H1 (cell line): ENCODE measurements at regions not wholly inside any gene's neighbourhood (a gene's known extent, or its start where the extent isn't known, plus 50 kb on each side); places are given as distances from the start of the nearest gene placed in this dataset.

Experiments
- CTCF ChIA-PET: fragments of 300-600 bp; sonication (Branson Sonifier 250); formaldehyde crosslinking; loops from one replicate; lab custom pipeline; 2021; ENCODE audit not compliant: partially characterized antibody; lab: Charles Lee
- POLR2A ChIA-PET: fragments of 300-600 bp; sonication (Branson Sonifier 250); formaldehyde crosslinking; loops from one replicate; lab custom pipeline; 2021; ENCODE audit warnings: inconsistent platforms; ENCODE audit not compliant: partially characterized antibody; lab: Charles Lee
- DNase-seq, 2 experiments: peaks; one replicate each; pipeline versions ENCODE4 v3.0.0 to v3.0.0-alpha.2; 2010 to 2022; ENCODE audit warnings: low spot score in 2 of 2, low read depth in 1 of 2, mixed read lengths in 1 of 2
- FAIRE-seq: peaks from 2 replicates; lab custom pipeline; 2011; peaks lifted over from hg19 to GRCh38; lab: Jason Lieb, UNC
- H2AFZ ChIP-seq: 2 replicates; pipeline ENCODE4 v1.8.1; 2012; ENCODE audit warnings: low read length, inconsistent platforms
- H2AK5ac ChIP-seq: 2 replicates; pipeline ENCODE4 v1.6.1; 2013; ENCODE audit warnings: low read depth, low read length
- H2BK120ac ChIP-seq: replicated peaks from 2 replicates; pipeline ENCODE3; 2013; ENCODE audit warnings: low read depth, low read length, inconsistent platforms
- H2BK12ac ChIP-seq: 2 replicates; pipeline ENCODE4 v1.6.1; 2013; ENCODE audit warnings: low read depth, low read length
- H2BK15ac ChIP-seq: 2 replicates; pipeline ENCODE4 v1.6.1; 2013; ENCODE audit warnings: low read length
- H2BK20ac ChIP-seq: 2 replicates; pipeline ENCODE4 v1.6.1; 2013; ENCODE audit warnings: low read length
- H2BK5ac ChIP-seq: 2 replicates; pipeline ENCODE4 v1.6.1; 2013; ENCODE audit warnings: low read depth, low read length
- H3K14ac ChIP-seq: 2 replicates; pipeline ENCODE4 v1.6.1; 2013; ENCODE audit warnings: inconsistent platforms; ENCODE audit not compliant: insufficient read length
- H3K18ac ChIP-seq: 2 replicates; pipeline ENCODE4 v1.6.1; 2013; ENCODE audit warnings: low read length; ENCODE audit errors: extremely low read depth
- H3K23ac ChIP-seq: 2 replicates; pipeline ENCODE4 v1.6.1; 2013; ENCODE audit warnings: inconsistent platforms; ENCODE audit not compliant: insufficient read length
- H3K23me2 ChIP-seq: 2 replicates; pipeline ENCODE4 v1.6.1; 2013; ENCODE audit warnings: low read depth, low read length
- H3K27ac ChIP-seq: 2 replicates; pipeline ENCODE4 v1.6.1; 2011; ENCODE audit warnings: low read depth, low read length, inconsistent platforms
- H3K27me3 ChIP-seq, 4 experiments: replicated peaks in 1 of 4; 1 replicate in 1 of 4; 2 replicates in 3 of 4; pipeline versions ENCODE4 v1.6.1 to v1.8.1; 2011 to 2013; ENCODE audit warnings: low read length in 3 of 4, mild to moderate bottlenecking in 3 of 4, inconsistent platforms in 2 of 4, mixed read lengths in 2 of 4, moderate library complexity in 1 of 4; ENCODE audit not compliant: control insufficient read depth in 3 of 4, insufficient read depth in 3 of 4; ENCODE audit errors: extremely low read depth in 1 of 4
- H3K36me3 ChIP-seq, 4 experiments: 2 replicates each; pipeline versions ENCODE4 v1.6.1 to v1.8.1; 2011 to 2013; ENCODE audit warnings: mild to moderate bottlenecking in 4 of 4, low read length in 3 of 4, moderate library complexity in 2 of 4, control low read depth in 1 of 4, inconsistent platforms in 1 of 4; ENCODE audit not compliant: insufficient read depth in 4 of 4, control insufficient read depth in 2 of 4
- H3K4ac ChIP-seq: replicated peaks from 2 replicates; pipeline ENCODE3; 2013; ENCODE audit warnings: low read length, low read depth, mixed read lengths, inconsistent platforms; ENCODE audit not compliant: insufficient read length
- H3K4me1 ChIP-seq, 4 experiments: replicated peaks in 1 of 4; 1 replicate in 1 of 4; 2 replicates in 3 of 4; pipeline versions ENCODE4 v1.6.1 to v1.8.1; 2011 to 2013; ENCODE audit warnings: low read length in 3 of 4, inconsistent platforms in 2 of 4, mixed read lengths in 1 of 4; ENCODE audit not compliant: insufficient read depth in 4 of 4, control insufficient read depth in 3 of 4
- H3K4me2 ChIP-seq, 2 experiments: 2 replicates each; pipeline versions ENCODE4 v1.6.1 to v1.8.1; 2011 to 2013; ENCODE audit warnings: low read depth in 2 of 2, low read length in 2 of 2, control low read depth in 1 of 2, inconsistent platforms in 1 of 2, mild to moderate bottlenecking in 1 of 2; ENCODE audit not compliant: insufficient read depth in 1 of 2
- H3K4me3 ChIP-seq, 4 experiments: fragments of 200-600, 300-600 bp in 1 of 4; sonication (generic), shearing (Covaris generic), sonication (Bioruptor Twin) in 1 of 4; 2 replicates each; pipeline versions ENCODE4 v1.5.1 to v1.8.1; 2011 to 2016; ENCODE audit warnings: low read length in 4 of 4, low read depth in 3 of 4, control low read depth in 2 of 4, inconsistent platforms in 2 of 4, mild to moderate bottlenecking in 2 of 4, mixed read lengths in 1 of 4, moderate library complexity in 1 of 4; ENCODE audit not compliant: insufficient read depth in 2 of 4; ENCODE audit errors: extremely low read depth in 1 of 4
- H3K56ac ChIP-seq: replicated peaks from 2 replicates; pipeline ENCODE3; 2013; ENCODE audit warnings: low read depth, mild to moderate bottlenecking, mixed read lengths, low read length, inconsistent platforms; ENCODE audit not compliant: insufficient read length
- H3K79me1 ChIP-seq: 2 replicates; pipeline ENCODE4 v1.6.1; 2013; ENCODE audit warnings: low read depth, low read length, control low read depth
- H3K79me2 ChIP-seq, 2 experiments: 2 replicates each; pipeline versions ENCODE4 v1.6.1 to v1.8.1; 2012 to 2013; ENCODE audit warnings: low read length in 2 of 2, mild to moderate bottlenecking in 2 of 2, inconsistent platforms in 1 of 2; ENCODE audit not compliant: insufficient read depth in 2 of 2, control insufficient read depth in 1 of 2
- H3K9ac ChIP-seq, 4 experiments: replicated peaks in 1 of 4; 1 replicate in 1 of 4; 2 replicates in 3 of 4; pipeline versions ENCODE4 v1.6.1 to v1.8.1; 2011 to 2013; ENCODE audit warnings: low read depth in 3 of 4, low read length in 3 of 4, control low read depth in 2 of 4, mild to moderate bottlenecking in 2 of 4, moderate library complexity in 2 of 4, inconsistent platforms in 1 of 4; ENCODE audit errors: extremely low read depth in 1 of 4
- H3K9me3 ChIP-seq, 2 experiments: 2 replicates each; pipeline versions ENCODE4 v1.6.1 to v1.8.1; 2012 to 2013; ENCODE audit warnings: mild to moderate bottlenecking in 2 of 2, moderate library complexity in 2 of 2, control low read depth in 1 of 2, inconsistent platforms in 1 of 2, low read depth in 1 of 2, low read length in 1 of 2, mixed read lengths in 1 of 2; ENCODE audit not compliant: insufficient read depth in 2 of 2
- H4K20me1 ChIP-seq, 2 experiments: replicated peaks in 1 of 2; 2 replicates each; pipeline versions ENCODE3 to v1.8.1; 2011 to 2013; ENCODE audit warnings: inconsistent platforms in 2 of 2, low read length in 2 of 2, mild to moderate bottlenecking in 1 of 2; ENCODE audit not compliant: insufficient read depth in 2 of 2, control insufficient read depth in 1 of 2
- H4K5ac ChIP-seq: 2 replicates; pipeline ENCODE4 v1.6.1; 2013; ENCODE audit warnings: low read length, low read depth, mixed read lengths, inconsistent platforms; ENCODE audit not compliant: insufficient read length
- H4K8ac ChIP-seq: 2 replicates; pipeline ENCODE4 v1.8.0; 2013; ENCODE audit warnings: mild to moderate bottlenecking, moderate library complexity, low read length, inconsistent platforms; ENCODE audit not compliant: insufficient read depth; ENCODE audit errors: extremely low read depth
- H4K91ac ChIP-seq: replicated peaks from 2 replicates; pipeline ENCODE3; 2013; ENCODE audit warnings: low read length, mixed read lengths, inconsistent platforms; ENCODE audit not compliant: insufficient read length
- BRCA1 ChIP-seq: IDR thresholded peaks from 2 replicates; pipeline ENCODE4 v1.6.1; 2012; ENCODE audit warnings: low read depth, low read length, improper control_type of control experiment
- CBX5 ChIP-seq: fragments of 300-800, 300-1000 bp; sonication (generic); IDR thresholded peaks from 2 replicates; pipeline ENCODE4 v1.7.1; 2016; ENCODE audit warnings: antibody characterized with exemption, low read length, low read depth
- CREB1 ChIP-seq: IDR thresholded peaks from 2 replicates; pipeline ENCODE4 v1.6.1; 2012; ENCODE audit warnings: inconsistent platforms
- CTBP2 ChIP-seq: IDR thresholded peaks from 2 replicates; pipeline ENCODE4 v1.7.0; 2011; ENCODE audit warnings: borderline replicate concordance, mild to moderate bottlenecking, moderate library complexity, mixed read lengths, low read length; ENCODE audit not compliant: insufficient read depth, insufficient read length
- EP300 ChIP-seq, 2 experiments: IDR thresholded peaks; 1 replicate in 1 of 2; 2 replicates in 1 of 2; pipeline ENCODE4 v1.6.1; 2011 to 2012; ENCODE audit warnings: low read depth in 2 of 2, low read length in 2 of 2, mild to moderate bottlenecking in 2 of 2, borderline replicate concordance in 1 of 2, inconsistent platforms in 1 of 2, moderate library complexity in 1 of 2
- PHF8 ChIP-seq: fragments of 200-600 bp; sonication (generic); conservative IDR thresholded peaks from 2 replicates; pipeline ENCODE4 v1.7.1; 2012; ENCODE audit warnings: low read depth, mild to moderate bottlenecking, inconsistent platforms, low read length, moderate library complexity
- POLR2AphosphoS5 ChIP-seq: IDR thresholded peaks from 2 replicates; pipeline ENCODE4 v1.6.1; 2011; ENCODE audit warnings: low read depth, low read length
- RXRA ChIP-seq: IDR thresholded peaks from 2 replicates; pipeline ENCODE4 v1.6.1; 2011; ENCODE audit warnings: low read depth, mild to moderate bottlenecking, low read length, moderate library complexity; ENCODE audit not compliant: insufficient read depth
- SIX5 ChIP-seq: IDR thresholded peaks from 2 replicates; pipeline ENCODE4 v1.6.1; 2011; ENCODE audit warnings: mild to moderate bottlenecking, low read depth, low read length
- SP2 ChIP-seq: IDR thresholded peaks from 2 replicates; pipeline ENCODE4 v1.6.1; 2012; ENCODE audit warnings: mild to moderate bottlenecking, low read length, inconsistent platforms
- SRF ChIP-seq: IDR thresholded peaks from 2 replicates; pipeline ENCODE4 v1.6.1; 2011; ENCODE audit warnings: mild to moderate bottlenecking, low read depth, low read length, moderate library complexity

DNA sequence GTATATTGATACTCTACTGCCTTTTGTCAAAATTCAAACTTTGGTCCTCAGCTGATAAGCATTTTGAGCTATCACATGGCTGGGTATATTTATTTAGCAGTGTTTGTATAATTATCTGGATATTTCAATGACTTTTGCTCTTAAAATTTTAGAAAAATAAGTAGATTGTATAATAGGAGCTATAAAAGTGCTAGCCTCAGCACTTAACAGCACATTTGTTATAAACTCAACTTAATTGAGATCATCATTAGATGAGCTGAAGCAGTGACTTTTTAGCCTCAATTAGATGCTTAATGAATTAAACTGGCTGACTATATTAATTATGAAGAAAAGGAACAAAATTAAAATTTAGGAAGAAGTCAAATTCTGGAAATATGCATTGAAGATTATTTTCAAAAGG, 429.9 kb downstream of the DYNC2H1 start:
- H3K79me2 ChIP-seq, result no peaks in the 10 kb centered on the region
- no peak overlapping the region for H4K8ac ChIP-seq
- H3K18ac ChIP-seq, result no peak overlapping the region
- 0 out of 7 replicates have a peak, but pooled peaks cover 0 to 3% (median 0%) of the 10 kb centered on the region in 4 experiments for H3K4me1 ChIP-seq
- no peaks in the 10 kb centered on the region for H3K79me1 ChIP-seq
- no peaks in the 10 kb centered on the region for H3K27me3 ChIP-seq
- no peak overlapping the region for H2BK20ac ChIP-seq
- H4K5ac ChIP-seq, result no peak overlapping the region
- no peak overlapping the region for H3K4me2 ChIP-seq
- H3K14ac ChIP-seq, result no peak overlapping the region
- no peaks in the 10 kb centered on the region for H3K23me2 ChIP-seq
- CTCF ChIA-PET, result interaction anchor here (0.9 to 5.1 kb wide), 17 partner anchors 8 to 337 kb away, joined by 3 to 44 read pairs (median 6); no protein-coding TSS in a partner anchor
- FAIRE-seq (no peak), DNase-seq (no peak)
- no peak overlapping the region for H3K27ac ChIP-seq
- H3K56ac ChIP-seq, result no peak overlapping the region
- no peak overlapping the region for H4K91ac ChIP-seq
- no peaks in the 10 kb centered on the region for H3K36me3 ChIP-seq
- POLR2A ChIA-PET, result no interaction called here
- no peak for TF ChIP-seq CBX5
- TF ChIP-seq POLR2AphosphoS5, result no peak
- no peak for TF ChIP-seq EP300 (IDR thresholded peaks at IDR 0.05; ENCODE audit: borderline replicate concordance in 1 of 2, low read depth in 2 of 2, low read length in 2 of 2)
- TF ChIP-seq PHF8, result no peak
- TF ChIP-seq SIX5, result no peak
- TF ChIP-seq CTBP2, result no peak
- no peak for TF ChIP-seq BRCA1
- no peak for TF ChIP-seq SRF
- no peak for TF ChIP-seq RXRA
- no peak for TF ChIP-seq SP2
- TF ChIP-seq CREB1, result no peak
- H4K20me1 ChIP-seq, result no peaks in the 10 kb centered on the region
- H3K4me3 ChIP-seq, result no peak overlapping the region
- no peak overlapping the region for H3K23ac ChIP-seq
- no peak overlapping the region for H3K9ac ChIP-seq
- no peak overlapping the region for H3K4ac ChIP-seq
- H2BK12ac ChIP-seq, result no peak overlapping the region
- H2BK5ac ChIP-seq, result no peak overlapping the region
- peaks cover 16 to 20% of the 10 kb centered on the region in 2 experiments; a peak in 3 of 4 replicates for H3K9me3 ChIP-seq
- H2AK5ac ChIP-seq, result no peak overlapping the region
- no peak overlapping the region for H2BK15ac ChIP-seq
- H2BK120ac ChIP-seq, result no peak overlapping the region
- no peak overlapping the region for H2AFZ ChIP-seq
